ENCODE measurements at regions not wholly inside any gene's neighbourhood (a gene's known extent, or its start where the extent isn't known, plus 50 kb on each side); places are given as distances from the start of the nearest gene placed in this dataset.

DNA sequence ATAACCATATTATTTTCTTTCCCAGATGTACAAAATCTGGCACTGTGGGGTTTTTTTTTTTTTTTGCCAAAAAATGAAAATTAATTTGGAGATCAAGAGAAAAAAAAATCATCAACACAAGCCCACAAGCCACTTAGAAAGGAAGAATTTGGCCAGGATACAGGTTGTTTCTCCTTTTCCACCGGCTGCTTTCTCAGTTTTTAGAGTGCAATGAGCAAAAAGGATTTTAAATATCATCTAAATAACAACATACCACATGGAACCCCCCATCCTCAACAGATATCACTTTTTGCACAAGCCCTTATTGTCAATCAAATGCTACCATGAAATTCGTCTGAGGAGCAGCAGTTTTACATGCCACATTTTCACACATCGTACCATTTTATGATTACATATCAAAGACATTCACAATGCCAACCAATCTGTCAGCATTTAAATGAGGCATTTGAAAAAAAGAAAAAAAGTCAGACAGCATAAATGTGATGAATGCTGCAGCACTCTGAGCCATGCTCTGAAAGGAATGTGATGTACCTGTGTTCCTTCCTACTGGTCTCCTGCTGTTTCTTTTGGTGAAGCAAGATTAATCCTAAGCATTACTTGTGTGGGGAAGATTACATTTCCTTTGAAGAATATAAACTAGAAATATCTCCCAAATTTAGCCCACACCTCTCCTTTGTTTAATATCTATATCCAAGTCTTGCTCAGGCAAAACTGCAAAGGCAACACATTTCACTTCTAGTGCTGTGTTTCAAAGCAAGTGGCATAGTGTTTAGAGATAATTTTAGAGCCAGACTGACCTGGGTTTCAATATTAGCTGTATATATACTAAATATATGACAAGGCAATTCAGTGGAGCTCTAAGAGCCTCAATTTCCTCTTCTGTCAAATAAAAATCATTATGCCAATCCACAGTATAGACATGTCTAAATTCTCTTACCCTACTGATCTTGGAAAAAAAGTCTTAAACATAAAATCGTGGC, 391.3 kb downstream of the CMPK2 start:
- no peak for DNase-seq (ENCODE audit: low read depth)

DNA sequence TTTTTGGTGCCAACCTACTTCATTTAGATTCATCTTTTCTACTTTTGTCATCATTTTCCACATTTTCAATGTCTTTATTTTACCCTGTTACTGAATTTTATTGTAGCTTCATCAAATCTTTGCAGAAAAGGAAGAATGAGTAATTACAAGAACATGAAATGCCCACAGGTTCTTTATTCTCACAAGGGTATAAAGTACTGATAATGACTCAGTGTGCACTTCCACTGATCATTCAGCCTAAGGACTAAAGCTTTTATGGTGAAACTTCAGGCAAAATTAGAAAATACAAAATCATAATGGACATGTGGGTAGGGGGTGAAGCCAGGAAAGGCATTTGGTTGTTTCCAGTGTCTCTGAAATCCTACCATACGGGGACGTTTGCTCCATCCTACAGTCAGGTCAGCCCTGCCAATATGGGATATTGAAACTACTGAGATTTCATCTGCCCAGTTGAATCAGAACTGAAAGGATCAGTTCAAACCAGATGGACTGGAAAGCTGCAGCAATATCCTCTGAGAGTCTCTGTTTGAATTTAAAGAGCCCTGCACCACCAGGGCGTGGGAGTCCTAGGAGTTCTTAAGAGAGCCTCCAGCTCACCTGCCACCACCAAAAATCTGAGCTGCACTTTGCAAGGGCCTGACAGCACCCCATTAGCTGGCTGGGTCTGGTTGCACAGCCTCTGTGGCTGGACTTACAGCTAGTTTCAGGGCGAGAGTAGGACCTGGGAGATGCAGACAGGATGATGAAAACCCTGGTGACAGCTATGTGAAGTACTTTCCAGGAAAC, 390.4 kb downstream of the CMPK2 start:
- DNase-seq (ENCODE audit: low read depth) = no peak

DNA sequence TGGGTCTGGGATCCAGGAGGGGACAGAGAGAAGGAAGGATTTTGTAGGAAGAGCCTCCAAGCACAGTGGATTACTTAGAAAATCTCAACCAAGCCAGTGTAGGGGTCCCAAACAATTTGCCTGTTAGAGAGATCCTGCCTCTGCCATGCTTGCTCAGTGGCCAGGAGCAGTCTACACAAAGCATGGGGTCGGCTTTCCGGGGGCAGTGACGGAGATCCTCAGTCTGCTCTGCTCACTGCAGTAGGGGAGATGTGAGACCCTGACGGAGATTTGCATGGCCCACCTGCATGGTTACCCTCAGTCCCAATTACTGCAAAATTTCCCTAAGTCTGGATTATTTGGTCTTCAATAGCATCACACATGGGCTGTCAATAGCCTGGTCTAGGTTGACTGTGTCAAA, 385.2 kb downstream of the CMPK2 start:
- no peak for DNase-seq (ENCODE audit: low read depth)

DNA sequence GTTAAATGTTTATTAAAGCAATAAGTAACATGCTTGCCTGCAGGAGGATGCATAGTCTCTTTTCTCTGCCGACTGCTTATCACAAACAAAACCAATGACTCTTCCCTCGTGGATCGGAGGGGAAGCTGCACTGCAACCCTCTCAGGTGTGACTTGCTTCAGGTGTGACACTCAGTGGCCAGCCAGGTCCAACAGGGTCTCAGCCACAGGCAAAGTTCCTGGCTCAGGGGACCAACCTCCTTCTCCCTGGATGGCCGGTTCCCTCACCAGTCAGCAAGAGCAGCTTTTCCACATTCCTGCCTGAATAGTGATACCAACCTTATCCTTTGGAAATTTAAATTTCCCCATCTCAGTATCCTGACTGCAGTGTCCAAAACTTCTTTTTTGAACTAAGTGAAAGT, 383.5 kb downstream of the CMPK2 start:
- no peak for DNase-seq (ENCODE audit: low read depth)

DNA sequence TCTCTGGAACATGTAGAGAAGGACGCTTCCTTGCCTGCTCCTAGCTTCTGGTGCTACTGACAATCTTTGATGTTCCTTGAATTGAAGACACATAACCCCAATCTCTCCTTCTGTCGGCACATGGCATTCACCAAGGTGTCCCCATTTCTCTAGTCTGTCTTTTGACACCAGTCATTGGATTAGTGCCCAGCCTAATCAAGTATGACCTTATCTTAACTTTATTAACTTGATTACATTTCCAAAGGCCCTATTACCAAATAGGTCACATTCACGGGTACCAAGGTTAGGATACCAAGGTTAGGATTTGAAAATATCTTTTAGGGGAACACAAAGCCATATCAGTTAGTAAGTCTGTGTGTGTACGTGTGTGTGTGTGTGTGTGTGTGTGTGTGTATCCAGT, 377.9 kb downstream of the CMPK2 start:
- DNase-seq (ENCODE audit: low read depth) = no peak

DNA sequence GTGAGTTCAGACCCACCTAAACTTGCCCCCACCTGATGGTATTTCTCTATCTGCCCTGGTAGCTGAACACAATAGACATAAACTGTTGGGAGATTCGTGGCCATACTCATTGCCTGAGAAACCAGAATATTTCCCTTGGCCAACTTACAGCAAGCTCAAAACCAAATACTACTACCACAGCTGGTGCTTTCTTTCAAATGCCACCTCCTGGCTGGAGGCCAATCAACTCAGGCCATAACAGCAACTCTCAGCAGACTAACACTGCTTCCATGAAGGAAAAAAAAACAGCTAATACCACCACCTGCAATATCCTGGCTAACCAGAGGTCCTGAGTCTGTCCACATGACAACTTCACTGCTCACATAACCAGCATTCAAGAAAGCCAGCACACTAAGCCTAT, 373.1 kb downstream of the CMPK2 start:
- no peak for DNase-seq (ENCODE audit: low read depth)

DNA sequence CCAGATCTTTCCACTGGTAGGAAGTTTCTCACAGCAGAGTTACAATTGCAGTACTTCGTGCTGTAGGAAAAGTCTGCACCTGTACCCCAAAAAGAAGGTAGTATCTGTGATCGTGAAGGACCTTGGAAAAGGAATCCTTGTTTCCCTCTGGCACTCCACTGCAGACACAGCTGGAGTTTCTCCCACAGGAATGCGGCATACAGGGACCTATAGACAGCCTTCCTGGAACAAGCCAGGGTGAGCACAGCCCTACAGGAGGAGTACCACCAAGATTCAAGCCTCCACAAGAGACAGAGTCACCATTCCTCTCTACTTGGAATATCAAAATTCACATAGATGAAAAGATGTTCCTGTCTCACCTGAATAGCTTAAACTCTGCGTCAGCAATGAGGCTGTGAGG, 372.4 kb downstream of the CMPK2 start:
- no peak for DNase-seq (ENCODE audit: low read depth)

DNA sequence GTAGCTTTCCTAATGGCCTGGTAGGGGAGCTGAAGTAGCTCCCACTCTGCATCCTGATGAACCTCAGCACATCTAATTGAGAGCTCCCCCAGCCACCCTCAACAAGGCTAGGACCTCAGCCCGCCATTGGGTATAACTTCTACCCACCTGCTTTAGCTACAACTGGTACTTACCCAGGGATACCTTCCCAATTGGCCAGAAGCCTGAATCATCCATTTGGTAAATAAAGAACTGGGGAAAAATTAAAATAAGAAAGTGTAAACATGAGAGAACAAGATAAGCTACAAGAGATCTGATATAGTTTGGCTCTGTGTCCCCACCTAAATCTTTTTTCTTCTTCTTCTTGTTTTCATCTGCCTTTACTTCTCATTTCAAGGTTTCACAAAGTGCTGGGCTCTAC, 372.0 kb downstream of the CMPK2 start:
- no peak for DNase-seq (ENCODE audit: low read depth)

DNA sequence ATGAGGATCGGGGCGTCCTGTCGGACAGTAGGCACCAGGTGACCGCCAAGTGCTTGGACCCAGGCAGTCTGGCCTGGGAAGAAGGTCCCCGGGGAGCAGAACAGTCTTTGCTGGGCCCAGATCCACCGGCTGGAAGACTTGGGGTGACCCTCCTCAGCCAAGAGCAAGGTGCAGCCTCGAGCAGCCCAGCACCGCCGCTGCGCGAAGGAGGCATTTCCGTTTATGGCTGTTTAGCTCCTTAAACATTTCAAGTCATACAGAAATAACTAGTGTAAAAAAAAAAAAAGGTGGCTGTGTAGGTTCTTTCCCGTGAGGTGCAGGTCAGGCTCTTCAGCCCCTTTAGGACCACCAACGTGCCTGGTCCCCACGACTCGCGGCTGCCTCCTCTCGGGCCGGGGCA, 370.2 kb downstream of the CMPK2 start:
- no peak for DNase-seq (ENCODE audit: low read depth)

DNA sequence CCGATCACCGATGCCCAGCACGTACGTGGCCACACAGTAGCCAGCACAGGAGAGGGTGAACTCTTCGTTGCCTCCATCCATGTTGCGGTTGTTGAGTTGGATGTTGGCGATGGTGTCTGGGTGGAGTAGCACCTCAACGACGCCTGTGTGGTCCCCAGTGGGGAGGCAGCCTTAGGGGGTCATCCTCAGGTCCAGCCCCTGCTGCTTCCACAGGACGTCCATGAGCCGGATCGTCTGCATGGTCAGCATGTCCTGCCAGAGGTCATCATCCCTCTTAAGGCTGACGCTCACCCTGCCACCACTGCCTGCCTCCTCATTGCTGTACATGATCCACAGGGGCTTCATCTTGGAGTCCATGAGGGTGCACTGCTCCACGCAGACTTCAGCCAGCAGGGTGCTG, 369.3 kb downstream of the CMPK2 start:
- no peak for DNase-seq (ENCODE audit: low read depth)

DNA sequence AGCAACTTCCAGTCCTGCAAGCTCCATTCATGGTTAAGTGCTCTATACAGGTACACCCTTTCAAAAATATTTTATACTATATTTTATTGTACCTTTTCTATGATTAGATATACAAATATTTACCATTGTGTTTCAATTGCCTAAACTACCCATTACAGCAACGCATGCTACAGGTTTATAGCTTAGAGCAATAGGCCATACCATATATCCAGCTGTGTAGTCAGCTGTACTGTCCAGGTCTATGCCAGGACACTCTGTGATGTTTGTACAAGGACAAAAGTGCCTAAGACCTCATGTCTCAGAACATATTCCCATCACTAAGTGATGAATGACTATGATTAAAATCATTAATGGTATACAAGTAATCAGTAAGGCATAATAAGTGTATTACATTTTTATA, 368.7 kb downstream of the CMPK2 start:
- DNase-seq (ENCODE audit: low read depth) = no peak

DNA sequence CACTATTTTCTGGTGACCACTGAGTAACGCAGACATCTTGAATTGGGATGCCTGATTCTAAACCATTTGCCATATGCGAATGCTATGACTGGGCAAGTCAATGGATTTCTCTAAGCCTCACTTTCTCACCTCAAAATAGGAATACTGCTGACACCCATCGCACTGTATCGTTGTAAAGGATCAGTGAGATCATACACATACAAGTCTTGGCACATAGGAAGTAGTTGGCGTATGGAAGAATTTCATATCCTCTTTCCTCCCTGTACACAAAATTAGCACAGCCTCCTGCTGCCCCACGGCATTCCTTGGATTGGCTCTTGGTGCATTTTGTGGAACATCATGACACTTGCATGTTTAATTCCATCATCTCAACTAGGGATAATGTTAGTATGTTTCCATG, 366.9 kb downstream of the CMPK2 start:
- DNase-seq (ENCODE audit: low read depth) = no peak

DNA sequence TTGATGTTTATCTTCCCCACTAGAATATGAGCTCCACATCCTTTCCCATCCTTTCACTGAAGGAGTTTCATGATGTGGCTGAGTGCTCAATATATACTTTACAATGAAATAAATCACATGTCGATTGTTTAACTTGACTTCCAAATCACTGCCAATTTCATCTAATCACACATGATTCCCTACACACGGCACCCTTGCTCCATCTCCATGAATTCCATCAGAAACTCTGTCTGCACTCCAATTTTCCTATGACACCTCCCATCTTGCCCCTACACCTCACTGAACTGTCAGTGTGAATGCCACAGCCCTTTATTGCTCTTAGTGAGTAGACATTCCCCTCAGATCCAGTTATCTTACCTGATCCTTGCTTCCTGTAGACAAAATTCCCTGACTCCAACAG, 366.0 kb downstream of the CMPK2 start:
- no peak for DNase-seq (ENCODE audit: low read depth)

DNA sequence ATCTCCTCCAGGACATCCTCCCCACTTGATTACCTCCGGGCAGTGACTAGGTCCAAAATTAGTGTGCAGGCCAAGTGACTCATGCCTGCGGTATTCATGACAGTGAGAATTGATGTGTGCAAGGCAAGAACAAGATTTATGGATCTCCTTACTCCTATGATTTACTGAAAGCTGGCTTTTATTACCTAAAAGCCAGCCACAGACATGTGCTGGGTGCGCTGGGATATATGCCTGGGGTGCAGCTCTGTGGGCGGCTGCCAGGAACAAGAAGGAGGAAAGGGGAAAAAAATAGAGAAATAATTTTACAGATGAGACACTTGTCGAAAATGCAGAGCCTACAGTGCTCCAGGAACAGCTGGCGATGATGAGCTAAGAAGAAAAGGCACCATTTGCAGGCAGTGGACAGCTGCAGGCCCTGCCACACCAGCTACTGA, 359.3 kb downstream of the CMPK2 start:
- no peak for DNase-seq (ENCODE audit: low read depth)

DNA sequence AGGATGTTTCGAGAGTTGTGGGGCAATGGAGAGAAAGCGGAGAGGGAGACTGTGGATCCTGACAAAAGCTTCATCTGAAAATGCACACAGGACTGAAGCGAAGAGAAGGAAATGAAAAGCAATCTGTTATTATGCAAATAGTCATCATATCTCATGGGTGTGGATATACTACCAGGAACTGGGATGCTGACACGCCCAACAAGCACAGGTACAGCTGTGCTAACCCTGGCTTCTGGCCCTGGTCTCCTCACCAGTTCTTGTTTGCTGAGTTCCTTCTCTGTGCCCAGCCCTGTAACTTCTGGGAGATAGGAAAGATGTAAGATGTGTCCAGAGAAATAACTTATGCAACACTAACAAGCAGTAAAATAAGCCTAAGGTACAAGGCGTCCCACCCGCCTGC, 358.8 kb downstream of the CMPK2 start:
- no peak for DNase-seq (ENCODE audit: low read depth)

DNA sequence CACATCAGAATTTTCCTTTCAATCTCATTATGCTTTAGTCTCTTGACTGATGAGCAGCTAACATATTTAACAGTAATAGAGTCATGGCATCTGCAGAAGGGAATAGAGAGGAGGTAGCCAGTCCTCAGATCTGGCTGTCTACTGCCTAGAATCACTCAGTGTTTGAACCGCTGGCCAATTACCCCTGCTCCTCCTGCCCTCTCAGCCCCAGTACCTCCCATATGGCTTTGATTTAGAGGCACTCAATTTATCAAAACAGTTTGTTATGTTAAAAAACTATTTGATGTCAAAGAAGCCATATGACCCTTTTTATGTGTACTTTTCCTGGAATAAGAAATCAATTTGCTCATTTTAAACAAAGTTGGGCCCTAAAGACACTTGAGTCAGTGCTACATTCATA, 355.2 kb downstream of the CMPK2 start:
- no peak for DNase-seq (ENCODE audit: low read depth)

DNA sequence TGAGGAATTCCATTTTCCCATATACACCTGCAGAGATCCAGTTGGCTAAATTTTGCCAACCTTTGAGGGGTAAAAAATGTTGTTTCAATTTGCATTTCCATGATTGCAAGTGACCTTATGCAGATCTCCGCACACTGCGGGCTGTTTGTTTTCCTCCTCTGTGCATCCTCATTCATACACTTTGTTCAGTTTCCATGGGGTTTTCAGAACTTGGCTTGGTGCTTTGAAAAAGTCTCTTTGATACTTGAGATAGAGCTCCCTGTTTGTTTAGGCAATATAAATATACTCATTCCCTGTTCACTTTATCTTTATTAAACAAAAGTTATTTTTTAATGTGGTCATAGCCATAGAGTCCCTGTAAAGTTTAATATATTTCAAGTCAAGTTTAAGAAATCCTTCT, 353.1 kb downstream of the CMPK2 start:
- DNase-seq (ENCODE audit: low read depth) = no peak

DNA sequence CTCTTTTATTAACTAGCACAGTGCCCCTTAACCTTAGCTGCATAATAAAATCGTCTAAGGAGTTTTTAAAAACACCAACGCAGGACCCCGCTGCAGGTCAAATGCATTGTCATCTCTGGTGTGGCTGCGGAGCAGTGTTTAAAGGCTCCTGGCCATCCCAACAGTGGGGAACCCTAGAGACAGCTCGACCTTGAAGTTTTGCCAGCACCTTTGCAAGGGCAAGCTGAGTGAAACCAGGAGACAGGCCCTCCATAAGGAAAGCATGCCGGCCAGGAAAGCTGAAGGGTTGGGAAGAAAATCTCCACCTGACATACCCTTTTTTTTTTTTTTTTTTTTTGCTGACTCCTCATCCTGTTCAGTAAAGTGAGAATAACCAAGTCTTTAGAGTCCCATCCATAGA, 349.0 kb downstream of the CMPK2 start:
- DNase-seq (ENCODE audit: low read depth) = no peak

DNA sequence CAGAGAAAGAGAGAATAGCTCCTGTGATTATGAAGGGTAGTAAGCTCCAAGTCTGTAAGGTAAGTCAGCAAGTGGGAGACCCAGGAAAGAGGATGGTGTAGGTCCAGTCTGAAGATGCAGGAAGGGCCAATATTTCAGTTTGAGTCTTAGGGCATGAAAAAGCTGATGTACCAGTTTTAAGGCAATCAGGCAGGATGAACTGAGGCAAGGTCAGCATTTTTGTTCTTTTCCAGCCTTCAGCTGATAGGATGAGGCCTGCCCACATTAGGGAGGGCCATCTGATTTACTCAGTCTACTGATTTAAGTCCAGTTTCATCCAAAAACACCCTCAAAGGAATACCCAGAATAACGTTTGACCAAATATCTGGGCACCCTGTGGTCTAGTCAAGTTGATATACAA, 347.3 kb downstream of the CMPK2 start:
- DNase-seq (ENCODE audit: low read depth) = no peak

DNA sequence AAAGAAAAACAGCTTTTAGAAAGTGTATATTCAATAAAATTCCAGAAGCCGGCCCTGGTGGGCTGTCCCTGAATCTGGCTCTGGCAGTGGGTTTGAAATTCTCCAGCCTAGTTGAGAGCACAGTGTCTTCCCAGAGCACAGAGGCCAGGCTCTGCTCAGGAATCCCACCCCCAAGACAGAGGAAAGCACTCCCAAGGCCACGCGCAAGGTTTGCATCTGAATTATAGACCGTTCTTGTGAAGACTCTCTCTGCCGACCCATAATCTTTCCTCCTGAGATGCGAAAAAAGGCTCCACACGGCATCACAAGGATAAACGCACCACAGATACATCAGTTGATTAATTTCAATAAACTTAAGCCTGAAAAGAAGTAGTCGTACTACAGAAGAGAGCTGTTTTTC, 342.2 kb downstream of the CMPK2 start:
- no peak for DNase-seq (ENCODE audit: low read depth)

DNA sequence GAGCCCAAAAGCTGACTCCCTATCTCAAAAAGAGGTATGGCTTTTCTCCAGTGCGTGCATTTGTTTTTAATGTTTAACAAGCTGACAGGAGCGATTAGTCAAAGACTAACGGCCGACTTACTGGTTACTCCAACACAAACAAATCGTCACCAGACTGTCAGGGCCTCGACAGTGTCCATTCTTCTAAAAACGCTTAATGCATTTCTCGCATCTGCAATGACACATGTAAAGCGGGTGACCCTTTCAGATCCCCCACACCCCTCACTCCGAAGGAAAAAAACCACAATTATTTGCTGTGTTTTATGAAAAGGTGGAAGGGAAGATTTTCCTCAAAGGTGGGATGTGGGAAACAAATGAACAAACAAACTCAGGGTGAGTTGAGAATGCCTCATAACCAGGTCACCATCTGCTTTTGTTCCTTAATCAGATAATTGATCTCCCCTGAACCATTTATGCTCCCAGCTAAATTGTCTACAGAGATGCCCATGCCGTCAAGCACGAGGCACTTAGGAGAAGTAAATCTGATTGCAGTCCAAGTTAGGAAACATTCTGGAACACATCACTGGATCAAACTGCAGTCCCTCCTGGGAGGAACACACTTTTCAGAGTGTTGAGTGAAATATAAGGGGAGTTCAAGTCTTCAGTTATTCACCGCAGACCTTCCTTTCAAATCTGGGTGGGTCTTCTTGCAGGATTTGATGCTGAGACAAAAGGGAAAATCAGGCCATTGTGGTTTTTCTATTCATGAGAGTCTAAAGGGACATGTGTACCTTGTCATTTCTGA, 340.8 kb downstream of the CMPK2 start:
- DNase-seq (ENCODE audit: low read depth) = no peak

DNA sequence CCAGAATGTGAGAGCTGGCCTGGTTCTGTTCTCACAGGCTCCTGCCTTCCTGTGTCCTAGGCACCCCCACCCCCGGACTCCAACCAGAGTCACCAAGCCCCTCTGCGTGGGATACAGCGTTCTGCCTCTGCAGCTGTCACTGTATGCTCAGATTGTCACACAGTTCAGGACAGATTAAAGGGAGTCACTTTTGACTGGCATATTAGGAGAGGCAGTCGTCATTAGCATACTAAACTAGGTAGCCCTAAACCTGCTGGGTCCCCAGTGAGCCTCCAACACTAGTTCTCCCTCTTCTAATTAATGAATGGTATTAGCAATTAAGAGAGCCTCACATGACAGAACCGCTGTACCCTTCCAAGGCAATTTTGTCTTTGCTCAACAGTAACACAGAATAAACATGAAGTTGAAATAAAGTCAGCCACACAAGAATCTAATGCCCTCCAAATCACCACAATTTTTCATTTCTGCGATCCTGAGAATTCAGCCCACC, 340.2 kb downstream of the CMPK2 start:
- DNase-seq (ENCODE audit: low read depth) = no peak
